Gastroesophageal sphincter (tissue), 4 donors: ENCODE measurements at regions not wholly inside any gene's neighbourhood (a gene's known extent, or its start where the extent isn't known, plus 50 kb on each side); places are given as distances from the start of the nearest gene placed in this dataset.

ENCODE experiments used
- ATAC-seq: fragments of 150-250 bp; one replicate; pipeline ENCODE4 v1.9.1; 2016; ENCODE audit warnings: mild to moderate bottlenecking, moderate library complexity
- H3K27ac ChIP-seq, 4 donors: fragments of 200-600 bp; sonication (generic) in 3 of 4; 1 replicate in 3 of 4; 2 replicates in 1 of 4; pipeline ENCODE4 v1.5.1; 2016 to 2019
- H3K27me3 ChIP-seq: fragments of 200-600 bp; sonication (generic); one replicate; pipeline ENCODE4 v1.5.1; 2019
- H3K36me3 ChIP-seq, 2 donors: fragments of 200-600 bp; sonication (generic); one replicate each; pipeline ENCODE4 v1.5.1; 2019; ENCODE audit warnings: control low read depth in 1 of 2
- H3K4me1 ChIP-seq, 3 donors: fragments of 200-600 bp; sonication (generic); 1 replicate in 2 of 3; 2 replicates in 1 of 3; pipeline ENCODE4 v1.5.1; 2016 to 2019; ENCODE audit warnings: control low read depth in 2 of 3
- H3K4me3 ChIP-seq, 2 donors: fragments of 200-600 bp; sonication (generic); one replicate each; pipeline ENCODE4 v1.5.1; 2019; ENCODE audit warnings: mild to moderate bottlenecking in 1 of 2, moderate library complexity in 1 of 2
- H3K9me3 ChIP-seq, 3 donors: fragments of 200-600 bp; sonication (generic); one replicate each; pipeline ENCODE4 v1.5.1; 2017 to 2019; ENCODE audit warnings: control low read depth in 2 of 3
- EP300 ChIP-seq: sonication (generic); formaldehyde crosslinking; IDR thresholded peaks from one replicate; pipeline ENCODE4 v1.6.1; 2017; ENCODE audit warnings: antibody characterized with exemption, mild to moderate bottlenecking
- POLR2A ChIP-seq, 2 donors: fragments of 450-650 bp; IDR thresholded peaks; one replicate each; pipeline ENCODE4 v1.6.1; 2017; ENCODE audit warnings: antibody characterized with exemption in 2 of 2, mild to moderate bottlenecking in 2 of 2, moderate library complexity in 1 of 2
- POLR2AphosphoS5 ChIP-seq: sonication (generic); formaldehyde crosslinking; IDR thresholded peaks from one replicate; pipeline ENCODE4 v1.6.1; 2017; ENCODE audit warnings: antibody characterized with exemption
- WGBS, 2 donors: methylation state at CpG; one replicate each; pipeline ENCODE4 v1.1.5; 2018; ENCODE audit warnings: low coverage in 1 of 2; 5-methylcytosine and 5-hydroxymethylcytosine counted together
- TF ChIP-seq, protein P1 (sequence below), 4 experiments: fragments of 200-600 bp in 2 of 4; fragments of 450-650 bp in 2 of 4; sonication (generic) in 1 of 4; IDR thresholded peaks; one replicate each; pipeline ENCODE4 v1.5.1; 2017 to 2019; ENCODE audit warnings: antibody characterized with exemption in 4 of 4, mild to moderate bottlenecking in 2 of 4, moderate library complexity in 2 of 4

DNA sequence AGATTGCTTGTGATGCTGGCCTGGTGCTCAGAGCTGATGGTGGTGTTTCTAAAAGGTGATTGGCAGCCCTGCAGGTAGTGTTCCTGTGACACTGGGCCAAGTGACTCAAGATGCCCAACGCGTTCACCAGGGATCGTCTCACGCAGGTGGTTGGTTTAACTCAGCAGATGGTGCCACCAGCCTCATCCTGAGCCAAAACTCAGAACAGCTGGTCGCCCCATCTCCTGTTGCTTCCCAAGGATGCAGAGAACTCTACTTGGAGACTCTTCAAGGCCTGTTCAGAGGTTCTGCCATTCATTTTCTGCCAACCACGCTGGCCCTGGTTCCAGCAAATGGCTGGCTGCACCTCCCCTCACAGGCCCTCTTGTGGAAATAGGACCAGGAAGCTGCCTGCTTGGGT is 394.4 kb downstream of the CDH26 start:
- H3K4me3 ChIP-seq, result no peak overlapping the region
- no peak for ATAC-seq
- TF ChIP-seq, protein P1, sequence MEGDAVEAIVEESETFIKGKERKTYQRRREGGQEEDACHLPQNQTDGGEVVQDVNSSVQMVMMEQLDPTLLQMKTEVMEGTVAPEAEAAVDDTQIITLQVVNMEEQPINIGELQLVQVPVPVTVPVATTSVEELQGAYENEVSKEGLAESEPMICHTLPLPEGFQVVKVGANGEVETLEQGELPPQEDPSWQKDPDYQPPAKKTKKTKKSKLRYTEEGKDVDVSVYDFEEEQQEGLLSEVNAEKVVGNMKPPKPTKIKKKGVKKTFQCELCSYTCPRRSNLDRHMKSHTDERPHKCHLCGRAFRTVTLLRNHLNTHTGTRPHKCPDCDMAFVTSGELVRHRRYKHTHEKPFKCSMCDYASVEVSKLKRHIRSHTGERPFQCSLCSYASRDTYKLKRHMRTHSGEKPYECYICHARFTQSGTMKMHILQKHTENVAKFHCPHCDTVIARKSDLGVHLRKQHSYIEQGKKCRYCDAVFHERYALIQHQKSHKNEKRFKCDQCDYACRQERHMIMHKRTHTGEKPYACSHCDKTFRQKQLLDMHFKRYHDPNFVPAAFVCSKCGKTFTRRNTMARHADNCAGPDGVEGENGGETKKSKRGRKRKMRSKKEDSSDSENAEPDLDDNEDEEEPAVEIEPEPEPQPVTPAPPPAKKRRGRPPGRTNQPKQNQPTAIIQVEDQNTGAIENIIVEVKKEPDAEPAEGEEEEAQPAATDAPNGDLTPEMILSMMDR (IDR thresholded peaks at IDR 0.05), result no peak
- TF ChIP-seq POLR2AphosphoS5 (no peak), POLR2A (IDR thresholded peaks at IDR 0.05) (no peak), EP300 (no peak)
- H3K27ac ChIP-seq, result no peak overlapping the region
- no peaks in the 10 kb centered on the region for H3K9me3 ChIP-seq
- H3K36me3 ChIP-seq, result no peaks in the 10 kb centered on the region
- no peaks in the 10 kb centered on the region for H3K4me1 ChIP-seq
- H3K27me3 ChIP-seq, result no peaks in the 10 kb centered on the region
- 83 to 94% methylated on average over 2 to 3 of the region's 6 CpGs for WGBS, 2 donors

DNA sequence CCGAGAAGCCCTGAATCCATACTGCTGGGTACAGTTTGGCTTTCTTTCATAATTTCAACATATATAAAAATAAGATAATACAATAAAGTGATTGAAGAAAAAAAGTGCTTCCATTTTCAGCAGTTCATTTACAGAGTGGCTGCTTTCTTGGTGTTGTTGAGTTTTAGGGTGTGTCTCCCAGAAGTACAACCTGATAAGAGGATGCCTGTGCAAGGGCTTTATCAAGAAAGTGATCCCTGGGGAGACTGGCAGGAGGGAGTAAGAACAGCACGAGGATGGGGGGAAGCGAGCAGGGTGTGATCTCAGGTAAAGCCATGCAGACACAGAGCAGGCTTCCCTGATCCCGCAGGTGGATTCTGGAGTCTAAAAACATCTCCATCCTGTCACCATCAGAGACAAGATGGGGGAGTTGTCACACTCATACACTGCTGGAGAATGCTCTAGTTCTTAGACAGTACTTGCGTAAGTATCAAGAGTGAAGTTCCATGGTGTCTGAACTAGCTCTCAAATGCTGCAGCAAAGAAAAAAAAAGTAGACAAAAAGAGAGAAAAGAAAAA is 395.9 kb downstream of the CDH26 start:
- no peaks in the 10 kb centered on the region for H3K27me3 ChIP-seq
- H3K4me3 ChIP-seq, result no peak overlapping the region
- no peak for ATAC-seq
- H3K9me3 ChIP-seq, result no peaks in the 10 kb centered on the region
- H3K36me3 ChIP-seq, result no peaks in the 10 kb centered on the region
- H3K4me1 ChIP-seq, result no peaks in the 10 kb centered on the region
- H3K27ac ChIP-seq, result no peak overlapping the region
- no peak for TF ChIP-seq POLR2AphosphoS5
- 58 to 67% methylated on average over 2 to 5 of the region's 5 CpGs for WGBS, 2 donors

GRCh38 chr20:60358101-60358500 is 399.9 kb downstream of the CDH26 start:
- no peak for TF ChIP-seq POLR2AphosphoS5
- 71 to 88% methylated on average over 1 to 3 of the region's 4 CpGs for WGBS, 2 donors

DNA sequence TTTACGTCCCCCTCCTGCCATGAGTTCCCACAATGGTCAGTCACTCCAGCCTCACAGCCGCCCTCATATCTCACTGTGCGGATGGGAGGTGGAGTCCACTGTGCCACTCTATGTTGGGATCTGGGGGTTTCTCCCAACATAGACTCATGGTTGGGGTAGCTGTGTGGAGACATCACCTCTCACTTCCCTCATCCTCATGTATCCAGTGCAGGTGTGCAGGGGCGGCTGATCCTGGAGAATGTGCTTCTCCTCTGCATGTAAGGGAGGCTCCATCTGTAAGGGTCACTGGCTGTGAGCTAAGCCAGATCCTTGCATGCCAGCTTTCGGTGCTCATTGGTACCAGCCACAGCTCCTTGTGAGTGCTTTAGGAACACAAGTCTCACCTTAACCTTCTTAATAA is 400.8 kb downstream of the CDH26 start:
- Histone ChIP-seq H3K36me3 (no peaks in the 10 kb centered on the region), H3K4me3 (no peak overlapping the region), H3K9me3 (no peaks in the 10 kb centered on the region), H3K27me3 (no peaks in the 10 kb centered on the region), H3K27ac (no peak overlapping the region), H3K4me1 (no peaks in the 10 kb centered on the region)
- no peak for ATAC-seq
- TF ChIP-seq POLR2AphosphoS5 (no peak), EP300 (no peak), POLR2A (IDR thresholded peaks at IDR 0.05) (no peak)
- TF ChIP-seq, protein P1 (IDR thresholded peaks at IDR 0.05), result no peak
- WGBS, 2 donors, result 96% methylated on average over 4 of the region's 5 CpGs; no CpG with 5 or more reads in 1 of the 2 donors

More at GRCh38 chr20:60358101-60358500, 399.9 kb downstream of the CDH26 start:
- H3K27me3 ChIP-seq, result no peaks in the 10 kb centered on the region
- no peak overlapping the region for H3K4me3 ChIP-seq
- no peaks in the 10 kb centered on the region for H3K9me3 ChIP-seq
- no peaks in the 10 kb centered on the region for H3K4me1 ChIP-seq
- no peaks in the 10 kb centered on the region for H3K36me3 ChIP-seq
- no peak overlapping the region for H3K27ac ChIP-seq
- ATAC-seq, result no peak

DNA sequence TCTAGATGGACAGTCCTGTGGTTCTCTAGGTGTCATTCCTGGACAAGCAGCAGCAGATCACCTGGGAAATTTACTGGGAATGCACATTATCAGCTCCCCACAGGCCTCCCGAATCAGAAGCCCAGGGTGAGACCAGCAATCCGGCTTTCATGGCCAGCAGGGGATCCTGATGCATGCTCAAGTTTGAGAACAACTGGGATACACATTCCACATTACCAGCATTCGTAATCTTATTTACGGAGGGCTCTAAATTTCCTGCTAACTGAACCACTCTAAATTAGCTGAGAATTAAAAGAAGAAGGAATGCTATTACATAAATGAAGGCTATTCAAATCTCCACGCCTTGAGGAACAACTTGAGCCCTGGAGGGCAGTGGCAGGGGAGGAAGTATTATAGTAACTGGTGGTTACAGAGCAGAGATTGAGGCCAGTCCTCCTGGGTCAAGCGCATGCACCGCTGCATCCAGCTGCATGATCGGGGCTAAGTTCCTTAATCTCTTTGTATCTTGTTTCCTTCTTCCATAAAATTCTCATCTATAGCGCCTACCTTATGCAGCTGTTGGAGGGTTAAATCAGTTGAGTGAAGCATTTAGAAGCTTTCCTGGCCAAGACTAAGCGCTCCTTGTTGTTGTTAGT is 403.7 kb downstream of the CDH26 start:
- H3K36me3 ChIP-seq, result no peaks in the 10 kb centered on the region
- ATAC-seq, result no peak
- TF ChIP-seq POLR2AphosphoS5 (no peak), EP300 (no peak), POLR2A (IDR thresholded peaks at IDR 0.05) (no peak)
- TF ChIP-seq, protein P1 (IDR thresholded peaks at IDR 0.05), result no peak
- H3K27me3 ChIP-seq, result peaks cover 8% of the 10 kb centered on the region
- H3K4me1 ChIP-seq, result no peaks in the 10 kb centered on the region
- WGBS, 2 donors, result 67 to 73% methylated on average over 6 to 10 of the region's 10 CpGs
- no peak overlapping the region for H3K4me3 ChIP-seq
- no peak overlapping the region for H3K27ac ChIP-seq
- no peaks in the 10 kb centered on the region for H3K9me3 ChIP-seq

DNA sequence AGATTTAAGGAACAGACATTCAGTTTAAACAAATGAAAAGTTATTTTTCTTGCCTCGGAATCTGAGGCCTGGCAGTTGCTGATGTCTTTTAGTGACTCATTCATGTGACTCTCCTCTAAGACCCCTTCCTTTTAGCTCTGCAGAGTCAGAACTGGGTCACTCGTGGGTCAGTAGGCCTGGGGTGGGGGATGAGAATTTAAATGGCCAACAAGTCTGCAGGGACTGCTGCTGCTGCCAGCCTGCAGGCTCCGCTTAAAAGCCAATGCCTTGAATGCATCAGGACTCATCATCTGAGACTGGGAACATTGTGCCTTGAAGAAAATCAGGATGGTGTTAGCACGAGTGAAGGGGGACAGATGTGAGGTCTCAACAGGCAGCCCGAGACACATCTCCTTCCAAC is 404.3 kb downstream of the CDH26 start:
- no peak overlapping the region for H3K27ac ChIP-seq

More for the DNA sequence above, 404.3 kb downstream of the CDH26 start:
- no peak overlapping the region for H3K4me3 ChIP-seq
- TF ChIP-seq, protein P1 (IDR thresholded peaks at IDR 0.05), result no peak
- TF ChIP-seq POLR2A (IDR thresholded peaks at IDR 0.05) (no peak), EP300 (no peak), POLR2AphosphoS5 (no peak)
- 56 to 57% methylated on average over 1 to 5 of the region's 5 CpGs for WGBS, 2 donors
- H3K4me1 ChIP-seq, result no peaks in the 10 kb centered on the region
- H3K9me3 ChIP-seq, result no peaks in the 10 kb centered on the region
- no peaks in the 10 kb centered on the region for H3K36me3 ChIP-seq
- ATAC-seq, result no peak
- peaks cover 8% of the 10 kb centered on the region for H3K27me3 ChIP-seq
